ENCODE measurements at regions not wholly inside any gene's neighbourhood (a gene's known extent, or its start where the extent isn't known, plus 50 kb on each side); places are given as distances from the start of the nearest gene placed in this dataset.

- POLR2A ChIA-PET, result no interaction called here
- ATAC-seq, result no peak
- Histone ChIP-seq H3K27me3 (replicated peaks in 1 of 2; ENCODE audit: control insufficient read depth in 2 of 2, insufficient read depth in 2 of 2, low read length in 1 of 2) (no peaks in the 10 kb centered on the region), H3K4me3 (no peak overlapping the region), H3K27ac (ENCODE audit: control insufficient read depth, insufficient read depth) (no peak overlapping the region), H3K79me2 (ENCODE audit: control insufficient read depth, insufficient read depth, low read length) (no peaks in the 10 kb centered on the region), H3K4me1 (ENCODE audit: control insufficient read depth, insufficient read depth, low read length) (0 out of 2 replicates have a peak, but pooled peaks cover 4% of the 10 kb centered on the region), H3K36me3 (ENCODE audit: control insufficient read depth in 2 of 2, insufficient read depth in 2 of 2, low read length in 1 of 2) (no peaks in the 10 kb centered on the region), H3K4me2 (ENCODE audit: control insufficient read depth, insufficient read depth) (no peak overlapping the region), H3K9me3 (replicated peaks; ENCODE audit: control insufficient read depth, insufficient read depth, low read length) (no peaks in the 10 kb centered on the region; the same call in 2 of the 3 replicates), H3K9ac (ENCODE audit: control insufficient read depth, insufficient read depth, low read length) (no peak overlapping the region), H4K20me1 (ENCODE audit: control insufficient read depth, insufficient read depth) (no peaks in the 10 kb centered on the region), H2AFZ (ENCODE audit: control insufficient read depth, low read depth, low read length) (no peak overlapping the region)
- intact Hi-C loops (cut with micrococcal nuclease; ENCODE audit: unreplicated experiment) (no loop called here), in situ Hi-C loops (cut with MboI) (no loop called here)
- SMC1A ChIA-PET (ENCODE audit: uncharacterized antibody, unreplicated experiment), result no interaction called here
- CTCF ChIA-PET, result no interaction called here
- BruUV-seq (replicated peaks), result no TSS peak
- TF ChIP-seq ZSCAN29 (IDR thresholded peaks at IDR 0.05) (no peak), MYC (IDR thresholded peaks at IDR 0.05; ENCODE audit: insufficient read depth, insufficient read length, insufficient replicate concordance, low read length, severe bottlenecking) (no peak), HDAC2 (IDR thresholded peaks at IDR 0.05) (no peak), EZH2 (IDR thresholded peaks at IDR 0.05; ENCODE audit: borderline replicate concordance, control insufficient read depth, low read depth, low read length) (no peak), MEF2A (IDR thresholded peaks at IDR 0.05; ENCODE audit: insufficient read depth, low read depth, low read length) (no peak), BMI1 (IDR thresholded peaks at IDR 0.05; ENCODE audit: borderline replicate concordance) (no peak), SP1 (IDR thresholded peaks at IDR 0.05; ENCODE audit: low read depth, low read length) (no peak)
- 44% methylated on average over 4 of the region's 4 CpGs for WGBS (ENCODE audit: insufficient coverage, insufficient replicate concordance, low lambda C conversion rate, missing lambda C conversion rate)
- DNase-seq (ENCODE audit: low read depth, low spot score), result no peak
- no peak for FAIRE-seq
- RAD21 ChIA-PET (ENCODE audit: unreplicated experiment), result no interaction called here
These were observed 249.4 kb upstream of the CTAGE1 start for GRCh38 chr18:22667156-22667555.

- ChIA-PET SMC1A (ENCODE audit: uncharacterized antibody, unreplicated experiment) (no interaction called here), POLR2A (no interaction called here), CTCF (no interaction called here), RAD21 (ENCODE audit: unreplicated experiment) (interaction anchor here (0.6 kb wide), 1 partner anchor 965 kb away, joined by 3 read pairs; no protein-coding TSS in a partner anchor)
- Histone ChIP-seq H3K4me3 (no peak overlapping the region), H3K9me3 (replicated peaks; ENCODE audit: control insufficient read depth, insufficient read depth, low read length) (no peaks in the 10 kb centered on the region; the same call in 2 of the 3 replicates), H3K9ac (ENCODE audit: control insufficient read depth, insufficient read depth, low read length) (no peak overlapping the region), H3K4me2 (ENCODE audit: control insufficient read depth, insufficient read depth) (peak overlapping the region; percentile 33; the same call in 1 of the 2 replicates), H3K79me2 (ENCODE audit: control insufficient read depth, insufficient read depth, low read length) (no peaks in the 10 kb centered on the region), H2AFZ (ENCODE audit: control insufficient read depth, low read depth, low read length) (peak overlapping the region; percentile 51), H3K27me3 (replicated peaks in 1 of 2; ENCODE audit: control insufficient read depth in 2 of 2, insufficient read depth in 2 of 2, low read length in 1 of 2) (no peaks in the 10 kb centered on the region), H3K4me1 (ENCODE audit: control insufficient read depth, insufficient read depth, low read length) (0 out of 2 replicates have a peak, but pooled peaks cover 4% of the 10 kb centered on the region), H4K20me1 (ENCODE audit: control insufficient read depth, insufficient read depth) (no peaks in the 10 kb centered on the region), H3K27ac (ENCODE audit: control insufficient read depth, insufficient read depth) (no peak overlapping the region; the same call in 1 of the 2 replicates), H3K36me3 (ENCODE audit: control insufficient read depth in 2 of 2, insufficient read depth in 2 of 2, low read length in 1 of 2) (no peaks in the 10 kb centered on the region)
- no TSS peak for BruUV-seq (replicated peaks)
- 10% methylated on average over 8 of the region's 8 CpGs for WGBS (ENCODE audit: insufficient coverage, insufficient replicate concordance, low lambda C conversion rate, missing lambda C conversion rate)
- DNase-seq (ENCODE audit: low read depth, low spot score), result peak; percentile 20
- in situ Hi-C loops (cut with MboI) (no loop called here), intact Hi-C loops (cut with micrococcal nuclease; ENCODE audit: unreplicated experiment) (no loop called here)
- ATAC-seq, result peak; percentile 79
- FAIRE-seq, result no peak
- TF ChIP-seq ZNF207 (IDR thresholded peaks at IDR 0.05; ENCODE audit: borderline replicate concordance), result no peak
- TF ChIP-seq HDGF (IDR thresholded peaks at IDR 0.05), result no peak
- peak; percentile 57; the same call in 1 of the 2 replicates for TF ChIP-seq BCL11A (IDR thresholded peaks at IDR 0.05; ENCODE audit: low read depth, low read length)
- peak; percentile 86 for TF ChIP-seq NFIC (IDR thresholded peaks at IDR 0.05; ENCODE audit: low read depth, low read length)
- TF ChIP-seq SPI1 (IDR thresholded peaks at IDR 0.05; ENCODE audit: borderline replicate concordance, insufficient read depth, low read depth, low read length), result no peak
- no peak for TF ChIP-seq POLR2AphosphoS5 (IDR thresholded peaks at IDR 0.05; ENCODE audit: low read length)
- peak; percentile 76 for TF ChIP-seq ATF2 (IDR thresholded peaks at IDR 0.05; ENCODE audit: low read length)
- no peak for TF ChIP-seq HCFC1 (IDR thresholded peaks at IDR 0.05; ENCODE audit: low read length)
- TF ChIP-seq EED (IDR thresholded peaks at IDR 0.05; ENCODE audit: low read depth), result peak; percentile 73
- TF ChIP-seq EP300 (IDR thresholded peaks at IDR 0.05; ENCODE audit: borderline replicate concordance in 1 of 2, control insufficient read depth in 1 of 2, low read depth in 2 of 2, low read length in 2 of 2), result peak in 1 of 2 experiments; percentile 36; a peak in 1 of 4 replicates
- TF ChIP-seq IKZF2 (IDR thresholded peaks at IDR 0.05), result 0 out of 4 replicates have a peak, but pooled peaks of 1 of the 2 experiments have one; percentile 36
These were observed 250.1 kb upstream of the CTAGE1 start for GRCh38 chr18:22667616-22668422.

Measured in GM12878 (cell line).